ENCODE measurements at regions not wholly inside any gene's neighbourhood (a gene's known extent, or its start where the extent isn't known, plus 50 kb on each side); places are given as distances from the start of the nearest gene placed in this dataset.

- no peak for DNase-seq (ENCODE audit: low read depth)
Observed at GRCh38 chr13:93140912-93141311, 85.7 kb upstream of the GPC6 start.

GRCh38 chr13:93144031-93144430 is 82.6 kb upstream of the GPC6 start:
- no peak for DNase-seq (ENCODE audit: low read depth)

- DNase-seq (ENCODE audit: low read depth): no peak
Observed at GRCh38 chr13:93145199-93145598, 81.4 kb upstream of the GPC6 start.

GRCh38 chr13:93146584-93147297 is 79.9 kb upstream of the GPC6 start:
- DNase-seq (ENCODE audit: low read depth): peak; percentile 70

- DNase-seq (ENCODE audit: low read depth): no peak
Observed at GRCh38 chr13:93147298-93147645, 79.3 kb upstream of the GPC6 start.

GRCh38 chr13:93147946-93148345 is 78.7 kb upstream of the GPC6 start:
- no peak for DNase-seq (ENCODE audit: low read depth)

- peak; percentile 90 for DNase-seq (ENCODE audit: low read depth)
Observed at GRCh38 chr13:93151277-93151676, 75.3 kb upstream of the GPC6 start.

- no peak for DNase-seq (ENCODE audit: low read depth)
Observed at GRCh38 chr13:93158565-93158964, 68.0 kb upstream of the GPC6 start.

- DNase-seq (ENCODE audit: low read depth): peak; percentile 84
Observed at GRCh38 chr13:93169980-93170379, 56.6 kb upstream of the GPC6 start.

- no peak for DNase-seq (ENCODE audit: low read depth)
Observed at GRCh38 chr13:93172109-93172508, 54.5 kb upstream of the GPC6 start.

GRCh38 chr13:93173654-93174053 is 53.0 kb upstream of the GPC6 start:
- DNase-seq (ENCODE audit: low read depth): no peak

- DNase-seq (ENCODE audit: low read depth): no peak
Observed at GRCh38 chr13:93174260-93174659, 52.3 kb upstream of the GPC6 start.
